Caco-2 (cell line): ENCODE measurements at regions not wholly inside any gene's neighbourhood (a gene's known extent, or its start where the extent isn't known, plus 50 kb on each side); places are given as distances from the start of the nearest gene placed in this dataset.

Experiments
- BruUV-seq: library from RNA; stranded (reverse); fragments of 400-500 nt; replicated peaks from 2 replicates; lab custom pipeline; 2021; lab: Mats Ljungman, UMichigan
- CTCF ChIA-PET: fragments of 300-600 bp; sonication (Branson Sonifier 250); formaldehyde crosslinking; loops from one replicate; lab custom pipeline; 2022; ENCODE audit warnings: antibody characterized with exemption; lab: Charles Lee
- POLR2A ChIA-PET: fragments of 300-600 bp; sonication (Branson Sonifier 250); formaldehyde crosslinking; loops from one replicate; lab custom pipeline; 2022; ENCODE audit warnings: antibody characterized with exemption; lab: Charles Lee
- DNase-seq, 2 experiments: peaks; one replicate each; pipeline versions ENCODE4 v3.0.0 to v3.0.0-alpha.2; 2020 to 2022
- H3K27me3 ChIP-seq: replicated peaks from 2 replicates; pipeline ENCODE4 v1.6.0; 2011; ENCODE audit warnings: low read length; ENCODE audit not compliant: control insufficient read depth, insufficient read depth
- H3K36me3 ChIP-seq: 2 replicates; pipeline ENCODE4 v1.5.1; 2011; ENCODE audit warnings: low read length; ENCODE audit not compliant: control insufficient read depth, insufficient read depth
- H3K4me1 ChIP-seq: fragments of 250-450 bp; sonication (Bioruptor Pico); 2 replicates; pipeline ENCODE4 v1.5.1; 2020; ENCODE audit warnings: mild to moderate bottlenecking
- H3K4me3 ChIP-seq: 2 replicates; pipeline ENCODE4 v1.5.1; 2011; ENCODE audit warnings: low read depth, mild to moderate bottlenecking, control low read depth, low read length
- H3K9me3 ChIP-seq: fragments of 250-450 bp; sonication (Bioruptor Pico); 2 replicates; pipeline ENCODE4 v1.5.1; 2020; ENCODE audit warnings: mild to moderate bottlenecking, moderate library complexity
- H3K27ac Mint-ChIP-seq: one replicate; pipeline ENCODE4 v1.8.0; 2022; ENCODE audit warnings: mixed read lengths; ENCODE audit not compliant: unreplicated experiment
- H3K27me3 Mint-ChIP-seq: one replicate; pipeline ENCODE4 v1.8.0; 2022; ENCODE audit warnings: mixed read lengths; ENCODE audit not compliant: insufficient read depth, unreplicated experiment
- H3K36me3 Mint-ChIP-seq: one replicate; pipeline ENCODE4 v1.8.0; 2022; ENCODE audit warnings: mild to moderate bottlenecking, mixed read lengths; ENCODE audit not compliant: insufficient read depth, unreplicated experiment
- H3K4me1 Mint-ChIP-seq: one replicate; pipeline ENCODE4 v1.8.0; 2022; ENCODE audit warnings: low read depth, mixed read lengths; ENCODE audit not compliant: unreplicated experiment
- H3K4me3 Mint-ChIP-seq: one replicate; pipeline ENCODE4 v1.8.0; 2022; ENCODE audit warnings: mild to moderate bottlenecking, moderate library complexity, mixed read lengths; ENCODE audit not compliant: unreplicated experiment
- H3K9me3 Mint-ChIP-seq: one replicate; pipeline ENCODE4 v1.8.0; 2022; ENCODE audit warnings: mixed read lengths; ENCODE audit not compliant: unreplicated experiment
- intact Hi-C: fragments of 100-400 bp; cut with micrococcal nuclease; formaldehyde crosslinking; loops from one replicate; pipeline ENCODE4 v1.10.0; 2022; ENCODE audit not compliant: unreplicated experiment
- TF ChIP-seq, protein P1 (sequence below), 2 experiments: fragments of 200-600 bp in 1 of 2; IDR thresholded peaks; 1 replicate in 1 of 2; 2 replicates in 1 of 2; pipeline versions ENCODE4 v1.5.1 to v1.8.0; 2011 to 2022; ENCODE audit warnings: antibody characterized with exemption in 1 of 2, control low read depth in 1 of 2, inconsistent platforms in 1 of 2, low read depth in 1 of 2, low read length in 1 of 2, mild to moderate bottlenecking in 1 of 2, moderate library complexity in 1 of 2; ENCODE audit not compliant: insufficient read depth in 1 of 2, severe bottlenecking in 1 of 2, unreplicated experiment in 1 of 2

DNA sequence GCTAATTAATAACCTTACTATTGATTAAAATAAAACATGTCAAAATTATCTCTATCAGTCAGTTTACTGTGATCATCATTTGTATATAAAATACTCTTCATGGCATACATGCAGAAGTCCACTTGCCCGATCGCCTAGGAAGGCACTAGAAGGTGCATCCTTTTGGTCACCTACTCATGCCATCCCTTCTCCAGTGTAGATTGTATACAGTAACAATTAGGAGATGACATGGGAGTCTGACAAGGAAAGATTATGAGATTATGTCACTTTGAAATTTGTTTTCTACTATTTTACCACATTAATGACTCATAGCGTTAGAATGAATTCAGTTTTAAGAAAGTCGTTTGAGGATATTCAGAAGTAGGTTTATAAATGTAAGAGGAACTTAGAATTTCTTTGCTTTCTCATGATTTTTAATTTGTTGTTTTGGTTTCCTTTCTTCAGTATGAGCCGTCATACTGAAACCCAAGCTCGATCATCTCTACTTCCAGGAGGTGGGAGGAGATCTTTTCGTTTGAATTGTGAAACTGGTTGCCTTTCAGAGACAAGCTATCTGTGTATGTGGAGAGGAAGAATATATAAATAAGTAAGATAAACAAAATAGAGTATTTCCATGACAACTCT is 51.1 kb upstream of the UNC5C start:
- Mint-ChIP-seq H3K27me3 (peaks cover 6% of the 10 kb centered on the region), H3K36me3 (no peaks in the 10 kb centered on the region), H3K9me3 (no peaks in the 10 kb centered on the region), H3K4me1 (no peaks in the 10 kb centered on the region), H3K27ac (no peak overlapping the region), H3K4me3 (no peak overlapping the region)
- no peak for DNase-seq
- Histone ChIP-seq H3K27me3 (no peaks in the 10 kb centered on the region), H3K36me3 (no peaks in the 10 kb centered on the region), H3K9me3 (no peaks in the 10 kb centered on the region), H3K4me1 (no peaks in the 10 kb centered on the region), H3K4me3 (no peak overlapping the region)
- BruUV-seq = no TSS peak
- TF ChIP-seq, protein P1, sequence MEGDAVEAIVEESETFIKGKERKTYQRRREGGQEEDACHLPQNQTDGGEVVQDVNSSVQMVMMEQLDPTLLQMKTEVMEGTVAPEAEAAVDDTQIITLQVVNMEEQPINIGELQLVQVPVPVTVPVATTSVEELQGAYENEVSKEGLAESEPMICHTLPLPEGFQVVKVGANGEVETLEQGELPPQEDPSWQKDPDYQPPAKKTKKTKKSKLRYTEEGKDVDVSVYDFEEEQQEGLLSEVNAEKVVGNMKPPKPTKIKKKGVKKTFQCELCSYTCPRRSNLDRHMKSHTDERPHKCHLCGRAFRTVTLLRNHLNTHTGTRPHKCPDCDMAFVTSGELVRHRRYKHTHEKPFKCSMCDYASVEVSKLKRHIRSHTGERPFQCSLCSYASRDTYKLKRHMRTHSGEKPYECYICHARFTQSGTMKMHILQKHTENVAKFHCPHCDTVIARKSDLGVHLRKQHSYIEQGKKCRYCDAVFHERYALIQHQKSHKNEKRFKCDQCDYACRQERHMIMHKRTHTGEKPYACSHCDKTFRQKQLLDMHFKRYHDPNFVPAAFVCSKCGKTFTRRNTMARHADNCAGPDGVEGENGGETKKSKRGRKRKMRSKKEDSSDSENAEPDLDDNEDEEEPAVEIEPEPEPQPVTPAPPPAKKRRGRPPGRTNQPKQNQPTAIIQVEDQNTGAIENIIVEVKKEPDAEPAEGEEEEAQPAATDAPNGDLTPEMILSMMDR (IDR thresholded peaks at IDR 0.05; ENCODE audit: insufficient read depth in 1 of 2, low read depth in 1 of 2, low read length in 1 of 2, severe bottlenecking in 1 of 2, unreplicated experiment in 1 of 2) = no peak
- ChIA-PET POLR2A (no interaction called here), CTCF (no interaction called here)
- intact Hi-C loops = no loop called here
